Stimulated activated CD4-positive, alpha-beta T cell treated with anti-CD3 and anti-CD28 coated beads, Interleukin-12 subunit alpha, Interleukin-12 subunit beta, amount 100 ng/mL, for 4 hours (primary cell): ENCODE measurements at regions not wholly inside any gene's neighbourhood (a gene's known extent, or its start where the extent isn't known, plus 50 kb on each side); places are given as distances from the start of the nearest gene placed in this dataset.

Experiments
- DNase-seq: peaks from one replicate; pipeline ENCODE4 v3.0.0-alpha.2; 2020

DNA sequence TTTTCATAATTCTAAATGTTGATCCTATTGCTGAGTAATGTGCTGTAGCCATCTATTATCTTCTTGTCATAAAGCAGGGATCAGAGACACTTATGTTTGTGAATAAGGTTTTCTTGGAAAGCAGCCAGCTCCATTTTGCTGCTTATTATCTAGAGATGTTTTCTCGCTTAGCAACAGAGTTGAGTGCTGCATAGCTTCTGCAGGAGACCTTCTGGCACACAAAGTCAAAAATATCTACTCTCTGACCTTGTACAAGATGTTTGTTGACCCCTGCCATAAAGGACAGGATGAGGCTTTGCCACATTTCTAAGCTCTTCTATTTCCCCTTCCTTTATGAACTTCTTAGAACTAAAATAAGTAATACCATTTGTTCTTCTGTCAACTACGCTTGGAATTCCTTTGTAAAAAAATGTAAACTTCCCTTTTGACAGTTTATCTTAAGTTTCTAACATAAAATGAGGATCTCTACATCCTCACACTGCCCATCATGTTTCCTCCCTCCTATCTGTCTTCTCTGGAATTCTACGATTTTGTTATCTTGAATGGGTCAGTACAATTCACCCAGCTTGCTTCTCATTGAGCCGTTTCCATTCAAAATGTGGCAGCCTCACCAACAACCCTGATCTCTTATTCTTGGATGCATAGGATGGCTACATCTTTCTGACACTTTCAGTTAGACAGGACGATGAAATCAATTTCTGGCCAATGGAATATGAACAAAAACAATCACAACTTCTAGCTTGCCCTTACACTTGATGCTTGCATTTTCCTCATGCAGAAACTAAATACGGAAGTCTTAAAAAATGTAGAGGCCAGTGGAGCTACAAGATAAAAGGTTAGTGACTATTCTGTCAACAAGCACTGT lies 1377.0 kb downstream of the SUCLG1 start:
- DNase-seq, result no peak

- no peak for DNase-seq
Observed at GRCh38 chr2:83079007-83079406, 1380.1 kb downstream of the SUCLG1 start.

GRCh38 chr2:83072767-83073166 lies 1386.3 kb downstream of the SUCLG1 start:
- DNase-seq, result no peak

GRCh38 chr2:83071914-83072313 lies 1387.2 kb downstream of the SUCLG1 start:
- DNase-seq, result no peak

DNA sequence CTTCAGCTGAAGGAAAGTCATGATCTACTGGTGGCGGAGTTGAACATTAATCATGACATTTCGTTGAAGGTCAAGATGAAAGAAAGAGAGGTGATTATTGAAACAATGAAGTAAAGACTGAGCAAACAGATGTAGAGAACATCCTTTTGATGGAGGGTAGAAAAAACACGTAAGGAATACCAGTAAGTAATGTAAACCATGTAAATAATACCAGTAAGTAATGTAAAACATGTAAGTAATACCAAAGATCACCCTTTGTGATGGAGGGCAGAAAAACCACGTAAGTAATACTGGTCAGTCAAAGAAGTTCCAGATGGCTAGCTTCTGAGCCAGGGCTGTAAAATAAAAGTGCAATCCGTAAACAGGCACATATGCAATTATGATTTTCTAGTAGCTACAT lies 1387.7 kb downstream of the SUCLG1 start:
- no peak for DNase-seq

DNA sequence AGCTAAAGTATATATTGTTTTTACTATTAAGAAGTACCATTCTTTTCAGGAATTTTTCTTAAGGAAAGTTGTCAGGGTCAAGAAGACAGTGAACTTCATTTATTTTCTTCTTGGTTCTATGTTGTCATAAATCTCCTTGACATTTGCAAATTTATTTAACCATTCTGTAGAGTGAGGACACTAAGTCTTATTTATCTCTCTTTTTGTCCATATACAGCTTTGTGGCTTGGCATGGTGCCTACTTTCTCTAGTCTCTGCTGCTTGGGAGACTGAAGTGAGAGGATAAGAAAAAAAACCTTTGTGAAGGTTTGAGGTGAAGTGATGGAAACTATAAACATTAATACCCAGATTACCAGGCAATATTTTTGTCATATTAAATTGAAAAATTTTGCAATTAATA lies 1389.4 kb downstream of the SUCLG1 start:
- no peak for DNase-seq

DNA sequence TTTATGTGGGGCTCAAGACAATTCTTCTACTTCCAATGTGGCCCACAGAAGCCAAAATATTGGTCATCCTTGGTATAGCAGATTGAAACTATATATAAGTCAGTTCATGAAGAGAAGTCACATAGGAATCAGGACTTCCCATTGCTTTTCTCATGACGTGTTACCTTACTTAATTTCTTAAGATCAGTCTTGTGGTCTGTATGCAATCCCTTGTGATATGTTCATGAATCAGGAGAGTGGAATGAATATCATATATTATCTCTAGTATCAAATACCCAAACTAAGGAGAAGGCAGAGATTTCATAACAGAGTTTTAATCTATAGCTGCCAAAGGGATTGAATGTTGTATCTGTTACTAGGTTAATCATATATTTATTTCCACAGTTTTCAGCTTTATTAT lies 1390.4 kb downstream of the SUCLG1 start:
- no peak for DNase-seq

GRCh38 chr2:83067947-83068346 lies 1391.1 kb downstream of the SUCLG1 start:
- no peak for DNase-seq

DNA sequence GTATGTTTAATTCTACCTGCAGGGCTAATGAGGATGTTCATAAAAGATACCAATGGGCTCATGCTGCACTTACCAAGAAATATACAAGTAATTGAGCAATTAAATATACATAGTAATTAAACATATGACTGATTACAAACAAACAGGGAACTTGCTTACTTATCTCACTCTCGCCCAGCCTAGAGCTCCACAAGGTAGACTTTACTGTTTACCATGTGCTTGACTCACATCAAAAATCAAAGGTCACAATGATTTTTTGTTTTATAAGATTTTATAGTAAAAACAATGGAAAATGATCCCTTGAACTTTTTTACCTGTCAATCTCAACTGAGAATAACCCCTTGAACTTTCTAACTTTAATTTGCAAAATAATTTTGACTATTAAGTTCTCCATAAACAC lies 1395.1 kb downstream of the SUCLG1 start:
- no peak for DNase-seq

- DNase-seq, result no peak
Observed at GRCh38 chr2:83063511-83063910, 1395.6 kb downstream of the SUCLG1 start.

GRCh38 chr2:83058683-83059082 lies 1400.4 kb downstream of the SUCLG1 start:
- no peak for DNase-seq

GRCh38 chr2:83055376-83056010 lies 1403.6 kb downstream of the SUCLG1 start:
- DNase-seq, result no peak

DNA sequence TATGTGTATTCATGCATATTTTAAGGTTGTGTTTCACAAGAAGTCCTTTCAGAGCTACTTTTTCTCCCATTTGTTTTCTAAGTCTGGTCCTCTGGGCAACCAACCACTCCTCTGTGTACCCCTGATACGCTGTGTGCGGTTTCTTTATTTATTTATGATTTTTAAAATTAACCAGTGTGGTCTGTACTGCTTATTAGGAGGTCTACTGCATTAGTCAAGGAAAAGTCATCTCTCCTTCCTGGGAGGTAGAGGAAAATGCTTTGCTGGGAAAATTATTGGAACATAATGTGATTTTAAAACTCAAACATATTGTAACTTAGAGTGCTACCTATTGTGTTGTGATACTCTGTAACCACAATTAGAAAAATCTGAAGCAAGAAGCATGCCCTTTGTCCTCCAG lies 1404.3 kb downstream of the SUCLG1 start:
- DNase-seq, result no peak

DNA sequence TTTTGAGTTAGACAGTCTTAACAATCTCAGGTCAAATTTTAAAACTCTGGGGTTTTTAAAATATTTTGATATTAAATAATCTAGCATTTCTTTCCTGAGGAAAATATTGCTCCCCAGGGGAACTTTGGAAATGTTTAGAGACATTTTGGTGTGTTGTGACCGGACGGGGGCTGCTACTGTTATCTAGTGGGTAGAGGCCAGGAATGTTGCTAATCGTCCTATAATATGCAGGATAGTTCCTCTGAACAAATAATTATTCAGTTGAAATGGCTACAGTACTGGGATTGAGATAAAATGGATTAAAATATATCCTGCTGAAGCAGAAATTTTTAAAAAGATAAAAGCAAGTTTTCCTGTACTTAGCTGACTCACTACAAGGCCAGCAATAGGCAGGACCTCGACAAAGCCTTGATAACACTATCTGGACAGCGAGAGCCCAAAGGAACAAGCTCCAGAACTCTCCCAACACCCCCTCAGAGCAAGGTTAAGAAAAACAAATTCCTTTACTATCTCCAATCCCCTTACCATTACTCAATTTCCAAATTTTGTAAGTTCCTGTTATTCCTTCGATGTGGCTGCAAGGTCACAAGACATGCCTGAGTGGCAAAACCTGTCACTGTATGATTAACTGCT lies 1407.4 kb downstream of the SUCLG1 start:
- no peak for DNase-seq

GRCh38 chr2:83042053-83042452 lies 1417.0 kb downstream of the SUCLG1 start:
- no peak for DNase-seq

DNA sequence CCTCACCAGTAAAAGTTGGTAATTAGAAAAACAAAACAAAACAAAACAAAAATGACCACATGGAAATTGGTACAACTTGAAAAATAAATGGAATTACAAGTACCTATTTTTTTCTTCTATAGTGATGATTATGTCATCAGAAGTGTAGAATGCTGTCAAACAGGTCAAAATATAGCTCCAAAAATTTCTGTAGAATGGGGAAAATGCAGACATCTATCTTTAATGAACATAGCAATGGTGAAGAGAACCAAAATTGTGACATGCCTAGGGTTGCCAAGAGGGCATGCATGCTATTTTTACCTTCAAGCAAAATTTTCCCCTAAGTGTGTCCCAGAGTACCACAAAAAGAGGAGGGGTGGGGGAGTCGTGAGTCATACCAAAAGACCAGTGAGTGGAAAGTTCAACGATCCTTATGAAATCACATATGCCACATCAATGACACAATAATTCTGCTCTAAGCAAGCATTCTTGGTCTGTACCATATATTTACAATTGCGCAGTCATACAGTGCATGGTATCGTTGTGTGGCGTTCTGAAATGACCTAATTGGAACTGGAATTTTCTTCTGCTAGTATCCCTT lies 1436.4 kb downstream of the SUCLG1 start:
- no peak for DNase-seq

DNA sequence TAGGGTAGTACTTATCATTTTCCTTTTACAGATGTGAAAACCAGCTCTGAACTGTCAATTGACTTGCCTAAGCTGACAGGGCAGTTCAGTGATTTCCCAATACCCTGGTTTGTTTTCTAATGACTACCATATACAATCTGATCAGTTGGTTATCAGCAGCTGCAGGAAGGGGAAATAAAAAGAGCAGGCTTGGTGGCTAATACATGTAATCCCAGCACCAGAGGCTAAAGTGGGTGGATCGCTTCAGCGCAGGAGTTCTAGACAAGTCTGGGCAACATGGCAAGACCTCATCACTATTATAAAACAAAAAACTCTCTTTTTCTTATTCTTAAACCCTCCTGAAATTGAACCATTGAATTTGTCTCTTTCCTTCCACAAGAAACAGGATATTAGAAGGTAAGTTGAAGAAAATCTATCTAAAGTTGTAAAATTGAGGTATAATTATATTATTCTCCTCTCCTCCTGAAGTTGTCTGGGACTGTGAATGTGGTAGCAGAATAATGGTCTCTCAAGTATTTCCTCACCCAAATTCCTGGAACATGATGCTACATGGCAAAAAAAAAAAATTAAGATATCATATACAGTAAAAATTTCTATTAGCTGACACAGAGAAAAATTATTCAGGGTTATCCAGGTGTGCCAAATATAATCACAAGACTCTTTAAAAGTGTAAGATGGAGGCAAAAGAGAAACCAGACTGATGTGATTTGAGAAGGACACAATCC lies 1441.6 kb downstream of the SUCLG1 start:
- no peak for DNase-seq

DNA sequence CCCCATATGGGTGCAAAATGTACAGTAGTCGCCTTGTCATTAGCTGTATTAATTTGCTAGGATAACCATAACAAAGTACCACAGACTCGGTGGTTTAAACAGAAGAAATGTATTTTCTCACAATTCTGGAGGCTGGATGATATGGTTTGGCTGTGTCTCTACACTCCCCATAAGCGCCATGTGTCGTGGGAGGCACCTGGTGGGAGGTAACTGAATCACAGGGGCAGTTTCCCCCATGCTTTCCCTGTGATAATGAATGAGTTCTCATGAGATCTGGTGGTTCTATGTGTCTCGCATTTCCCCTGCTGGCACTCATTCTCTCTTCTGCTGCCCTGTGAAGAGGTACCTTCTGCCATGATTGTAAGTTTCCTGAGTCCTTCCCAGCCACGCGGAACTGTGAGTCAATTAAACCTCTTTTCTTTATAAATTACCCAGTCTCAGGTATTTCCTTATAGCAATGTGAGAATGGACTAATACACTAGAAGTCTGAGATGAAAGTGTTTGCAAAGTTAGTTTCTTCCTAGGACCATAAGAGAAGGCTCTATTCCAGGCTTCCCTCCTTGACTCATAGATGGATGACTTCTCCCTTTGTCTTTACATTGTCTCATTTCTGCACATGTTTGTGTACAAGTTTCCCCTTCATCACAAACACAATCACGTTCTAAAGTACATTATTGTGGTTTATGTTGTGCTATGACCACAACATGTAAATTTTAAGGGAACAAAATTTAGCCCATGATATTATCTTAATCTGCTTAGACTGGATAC lies 1442.6 kb downstream of the SUCLG1 start:
- DNase-seq, result no peak

DNA sequence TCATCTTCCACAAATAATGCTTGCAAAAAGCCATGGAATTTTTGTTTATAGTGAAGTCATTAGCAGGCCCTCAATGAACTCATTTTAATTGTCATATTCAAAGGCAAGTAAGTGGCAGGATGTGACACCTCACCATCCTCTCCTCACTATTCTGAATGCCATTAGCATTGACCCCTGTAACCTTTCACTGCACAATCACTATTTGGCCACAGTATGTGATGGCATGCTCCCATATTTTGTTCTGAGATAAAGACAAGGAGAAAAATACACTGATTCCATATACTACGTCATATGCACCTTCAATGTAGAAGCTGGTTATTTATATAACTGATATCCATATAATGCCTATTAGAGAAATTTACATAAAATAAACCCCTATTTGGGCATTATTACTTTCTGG lies 1443.2 kb downstream of the SUCLG1 start:
- no peak for DNase-seq

DNA sequence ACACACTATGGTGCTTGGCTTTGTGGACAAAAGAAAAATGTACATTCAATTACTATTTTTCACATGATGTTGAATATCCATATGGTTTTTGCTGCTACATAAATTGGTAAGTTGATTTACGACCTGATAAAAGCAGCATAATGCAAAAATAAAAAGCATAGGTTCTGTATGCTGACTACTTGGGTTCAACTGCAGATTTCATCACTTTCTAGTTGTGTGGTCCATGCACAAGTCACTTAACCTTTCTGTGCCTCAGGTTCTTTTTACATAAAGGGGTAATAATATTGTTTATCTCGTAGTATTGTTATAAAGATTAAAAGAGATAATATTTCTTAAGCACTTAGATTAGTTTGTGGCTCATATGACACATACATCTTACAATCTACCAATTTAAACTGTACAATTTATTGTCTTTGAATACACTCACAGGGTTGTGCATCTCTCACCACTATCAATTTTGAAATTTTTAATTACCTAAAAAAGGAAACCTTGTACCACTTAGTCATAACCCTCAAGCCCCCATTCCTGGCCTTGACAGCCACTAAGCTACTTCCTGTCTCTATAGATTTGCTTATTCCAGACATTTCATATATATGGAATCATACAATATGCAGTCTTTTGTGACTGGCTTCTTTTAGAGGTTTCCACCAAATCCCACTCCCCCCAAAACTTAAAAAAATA lies 1443.9 kb downstream of the SUCLG1 start:
- DNase-seq, result no peak

- DNase-seq, result no peak
Observed at GRCh38 chr2:83014462-83014861, 1444.6 kb downstream of the SUCLG1 start.

- no peak for DNase-seq
Observed at GRCh38 chr2:83006961-83007360, 1452.1 kb downstream of the SUCLG1 start.
